ENCODE measurements at regions not wholly inside any gene's neighbourhood (a gene's known extent, or its start where the extent isn't known, plus 50 kb on each side); places are given as distances from the start of the nearest gene placed in this dataset.

DNA sequence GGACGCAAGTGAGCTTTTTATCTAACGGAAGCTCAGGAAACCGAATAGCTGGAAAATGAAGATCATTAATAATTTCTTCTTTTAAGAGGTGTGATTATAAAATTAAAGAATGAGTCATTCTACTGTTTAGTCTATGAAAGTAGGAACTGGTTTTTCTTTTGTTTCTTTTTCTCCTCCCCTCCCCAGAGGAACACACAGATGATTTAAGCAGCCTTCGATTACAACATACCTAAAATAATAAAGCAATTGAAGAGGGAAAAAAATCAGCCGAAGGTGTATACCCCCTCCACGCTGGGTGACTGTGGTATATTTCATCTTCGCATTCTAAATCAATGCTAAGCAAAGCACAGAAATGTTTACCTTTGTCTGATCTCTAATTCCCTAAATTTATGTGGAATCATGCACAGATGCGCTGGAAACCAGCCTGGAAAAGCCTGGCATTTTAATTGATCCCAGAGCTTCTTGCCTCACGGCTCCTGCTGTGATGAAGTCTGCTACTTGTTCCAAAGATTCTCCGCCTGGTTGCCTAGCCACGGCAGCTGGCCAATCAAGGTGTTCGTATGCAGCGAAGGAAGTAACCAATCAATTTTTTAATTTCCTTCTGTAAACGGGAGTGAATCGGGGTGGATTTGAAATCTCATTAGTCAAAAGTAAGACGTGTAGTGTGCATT is 133.9 kb downstream of the FANCF start:
- peak; percentile 16 for DNase-seq (ENCODE audit: low read depth)

DNA sequence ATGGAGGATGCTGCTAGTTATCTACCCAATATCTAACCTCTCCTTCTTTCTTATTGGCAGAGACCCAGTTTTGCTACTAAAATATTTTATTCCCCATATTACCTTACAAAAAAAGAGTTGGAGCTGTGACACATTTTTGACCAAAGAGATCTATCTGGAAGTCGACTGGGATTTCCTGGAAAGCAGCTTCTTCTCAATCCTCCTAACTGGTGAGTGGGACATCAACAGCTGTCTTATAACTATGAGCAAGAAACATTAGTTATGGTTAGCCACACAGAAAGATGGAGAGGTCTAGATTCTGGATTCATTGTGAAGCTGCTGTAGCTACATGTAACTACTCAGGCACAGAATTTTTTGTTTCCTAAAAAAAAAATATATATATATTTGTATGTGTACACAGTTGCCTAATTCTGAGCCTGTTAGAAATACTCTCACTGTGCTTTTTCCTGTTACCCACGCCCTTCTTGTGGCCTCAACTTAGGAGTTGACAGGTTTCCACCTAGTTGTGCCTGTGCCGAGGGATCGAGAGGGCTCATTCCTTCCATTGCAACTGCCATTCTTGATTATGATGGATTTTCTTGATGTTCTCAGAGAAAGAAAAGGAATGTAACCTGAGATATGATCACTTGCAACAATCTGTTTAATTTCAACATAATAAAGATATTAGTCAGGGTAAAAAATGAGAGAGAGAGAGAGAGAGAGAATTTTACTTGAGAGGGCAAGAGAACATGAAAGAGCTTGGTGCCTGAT is 142.0 kb downstream of the SLC17A6 start:
- DNase-seq (ENCODE audit: low read depth): no peak

DNA sequence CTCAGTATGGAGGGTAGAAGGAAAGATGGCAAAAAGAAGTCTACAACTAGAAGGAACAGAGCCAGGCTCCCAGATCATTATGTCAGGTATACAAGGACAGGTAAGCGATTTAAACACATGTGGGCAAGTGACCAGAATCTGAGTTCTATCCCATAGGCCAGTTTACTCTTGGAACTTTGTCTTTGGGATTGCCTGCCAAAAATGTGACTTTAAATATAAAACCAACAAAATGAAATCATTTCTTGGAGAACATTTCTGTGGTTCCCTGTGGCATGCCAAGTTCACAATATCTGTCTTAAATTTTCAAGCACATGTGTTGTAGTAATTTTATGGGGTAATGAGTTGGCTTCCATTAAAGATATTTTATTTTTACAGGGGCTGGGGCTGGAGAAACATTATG is 141.0 kb downstream of the SLC17A6 start:
- no peak for DNase-seq (ENCODE audit: low read depth)

DNA sequence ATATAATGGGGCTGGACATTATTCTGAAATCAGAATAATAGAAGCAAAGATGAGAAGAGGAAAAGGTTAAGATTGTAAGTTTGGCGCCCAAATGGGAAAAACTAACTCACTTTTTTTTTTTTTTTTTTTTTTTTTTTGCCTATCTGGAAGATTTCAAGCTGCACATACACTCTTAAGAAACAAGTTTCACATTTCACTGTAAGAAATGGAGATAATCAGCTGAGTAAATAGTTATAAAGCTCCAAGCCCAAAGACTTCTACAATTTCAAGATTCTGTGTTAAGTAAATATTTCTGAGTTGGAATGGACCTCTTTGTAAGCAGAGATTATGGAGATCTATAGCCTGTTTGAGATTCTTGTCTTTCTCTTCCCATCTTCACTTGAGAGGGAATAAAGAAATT is 140.0 kb downstream of the SLC17A6 start:
- DNase-seq (ENCODE audit: low read depth): no peak

DNA sequence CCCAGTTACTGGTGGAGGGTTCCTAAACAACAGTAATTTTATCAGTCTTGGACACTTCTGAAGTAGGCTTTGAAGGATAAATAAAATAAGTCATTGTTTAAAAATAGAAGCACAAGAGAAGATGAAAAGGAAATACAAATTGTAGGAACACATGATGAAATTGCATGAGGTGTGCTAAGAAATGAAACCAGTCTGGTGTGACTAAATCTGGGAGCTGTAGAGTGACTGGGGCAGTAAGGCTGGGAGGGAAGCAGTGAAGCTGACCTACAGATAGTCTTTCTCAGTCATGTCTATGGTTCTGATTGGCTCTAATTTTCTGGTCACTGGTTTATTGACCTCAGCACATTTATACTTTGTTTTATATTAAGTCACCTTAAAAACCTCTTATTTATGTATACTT is 139.1 kb downstream of the SLC17A6 start:
- no peak for DNase-seq (ENCODE audit: low read depth)

DNA sequence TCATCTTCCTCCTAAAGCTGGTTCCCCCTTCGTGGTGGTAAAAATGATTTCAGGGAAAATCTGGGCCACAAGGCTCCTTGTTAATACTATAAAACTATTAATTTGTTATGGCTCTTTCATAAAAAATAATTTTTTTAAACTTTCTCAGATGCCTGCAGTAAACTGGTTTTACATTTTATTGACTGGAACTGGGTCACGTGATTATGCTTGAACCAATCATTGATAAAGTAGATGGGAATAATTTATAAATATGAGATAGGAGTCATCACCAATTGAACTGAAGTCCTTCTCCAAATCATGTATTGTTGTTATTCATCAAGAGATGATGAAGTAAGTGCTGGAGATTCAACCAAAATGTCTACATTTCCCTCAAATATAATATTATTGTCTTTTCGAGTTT is 138.4 kb downstream of the SLC17A6 start:
- no peak for DNase-seq (ENCODE audit: low read depth)

DNA sequence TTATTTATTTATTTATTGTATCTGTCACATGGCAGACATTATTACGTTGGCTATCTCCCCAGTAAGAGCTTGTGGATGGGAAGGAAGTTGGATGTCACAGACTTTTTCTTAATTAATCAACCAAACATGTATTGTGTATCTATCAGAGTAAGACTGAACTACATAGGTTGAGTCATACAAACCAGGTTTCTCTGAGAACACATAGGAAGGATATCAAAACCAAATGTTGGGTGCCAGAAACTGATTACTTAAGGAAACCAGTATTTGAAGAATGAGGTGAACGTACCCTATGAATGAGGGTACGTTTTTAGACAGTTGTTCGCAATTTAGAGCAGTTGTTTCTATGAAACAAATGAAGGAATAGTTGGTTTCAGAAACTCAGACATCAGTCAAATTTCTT is 136.4 kb downstream of the SLC17A6 start:
- no peak for DNase-seq (ENCODE audit: low read depth)

DNA sequence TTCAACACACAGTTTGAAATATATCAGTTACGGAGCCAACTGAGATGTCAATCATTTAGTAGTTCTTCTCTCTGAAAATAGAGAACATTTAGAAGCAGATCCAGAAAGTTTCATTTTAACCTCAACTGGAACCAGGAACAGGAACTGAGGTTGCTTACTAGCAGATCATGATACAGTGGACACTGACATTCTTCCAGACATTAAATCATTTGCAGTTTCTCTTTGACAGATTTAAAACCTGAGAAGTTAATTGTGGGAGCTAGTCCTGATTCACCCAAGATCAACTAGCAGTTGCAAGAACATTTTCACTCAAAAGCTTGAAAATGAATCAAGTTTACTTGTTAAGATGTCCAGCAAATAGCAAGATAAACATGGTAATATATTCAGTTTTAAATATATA is 135.4 kb downstream of the SLC17A6 start:
- DNase-seq (ENCODE audit: low read depth): no peak

DNA sequence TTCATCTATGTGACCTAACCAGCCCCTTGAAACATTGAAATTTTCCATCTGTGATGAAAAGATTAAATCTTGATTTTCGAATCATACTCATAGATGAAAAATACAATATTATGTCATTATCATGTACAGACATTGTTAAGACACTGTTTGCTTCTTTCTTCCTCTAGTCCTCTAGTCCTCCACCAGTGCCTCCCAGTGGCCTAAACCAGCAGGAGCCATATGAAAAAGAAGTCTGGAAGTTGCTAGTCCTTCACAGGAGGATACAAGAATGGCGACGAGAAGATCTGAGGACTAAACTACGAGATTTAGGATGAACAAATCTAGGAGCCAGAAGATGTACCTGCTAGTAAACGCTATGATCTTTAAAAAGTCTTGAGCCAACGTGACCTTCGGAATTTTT is 134.1 kb downstream of the SLC17A6 start:
- DNase-seq (ENCODE audit: low read depth): no peak

DNA sequence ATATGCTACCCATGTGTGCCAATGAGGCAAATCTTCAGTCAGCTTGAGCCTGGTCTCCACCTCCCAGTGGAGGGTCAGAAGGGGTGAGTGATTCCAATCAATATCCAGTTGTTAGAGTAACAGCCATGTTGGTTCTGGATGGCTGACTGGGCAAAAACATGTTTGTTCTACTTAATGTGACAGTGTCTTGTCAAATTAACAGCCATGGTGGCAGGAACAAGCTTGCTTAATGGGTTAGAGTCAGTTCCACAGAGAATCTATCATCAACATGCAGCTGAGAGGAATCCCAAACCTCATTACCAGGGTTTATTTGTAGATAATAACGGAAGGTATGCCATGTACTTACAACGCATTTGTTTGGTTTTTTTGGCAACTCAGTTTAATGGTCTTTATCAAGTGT is 133.2 kb downstream of the SLC17A6 start:
- DNase-seq (ENCODE audit: low read depth): no peak

DNA sequence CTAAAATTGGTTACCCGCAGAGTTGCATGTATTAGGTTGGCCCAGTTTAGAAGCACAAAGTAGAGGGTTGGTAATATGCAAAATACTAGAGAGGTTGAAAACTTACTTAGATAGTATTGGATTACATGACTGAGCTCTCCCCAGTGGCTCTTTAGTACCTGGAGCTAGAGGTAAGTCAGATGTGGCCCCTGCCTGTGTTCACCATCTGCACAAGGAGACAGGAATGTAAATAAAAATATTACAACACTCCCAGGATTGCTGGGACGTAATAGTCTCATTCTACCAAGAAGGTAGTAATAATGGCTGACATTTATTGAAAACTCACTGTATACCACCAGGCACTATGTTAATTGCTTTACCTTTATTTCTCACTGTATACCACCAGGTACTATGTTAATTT is 129.6 kb downstream of the SLC17A6 start:
- DNase-seq (ENCODE audit: low read depth): no peak

DNA sequence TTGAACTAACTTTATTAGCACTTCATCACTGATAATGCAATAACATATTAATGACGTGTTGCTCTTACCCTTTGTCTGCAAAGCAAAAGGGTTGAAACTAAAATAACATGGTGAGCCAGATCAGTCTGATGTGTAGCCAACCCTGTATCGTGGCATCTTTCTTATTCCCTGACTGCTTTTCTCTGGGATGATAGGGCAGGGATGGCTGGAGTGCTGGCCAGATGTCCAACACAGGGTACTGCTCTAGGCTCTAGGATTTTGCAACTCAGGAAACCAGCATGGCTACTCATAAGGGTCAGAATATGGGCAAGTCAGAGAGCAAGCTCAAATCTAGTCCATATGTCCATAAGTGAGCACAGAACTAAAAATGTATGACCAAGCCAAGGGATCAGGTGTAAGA is 129.1 kb downstream of the SLC17A6 start:
- no peak for DNase-seq (ENCODE audit: low read depth)

DNA sequence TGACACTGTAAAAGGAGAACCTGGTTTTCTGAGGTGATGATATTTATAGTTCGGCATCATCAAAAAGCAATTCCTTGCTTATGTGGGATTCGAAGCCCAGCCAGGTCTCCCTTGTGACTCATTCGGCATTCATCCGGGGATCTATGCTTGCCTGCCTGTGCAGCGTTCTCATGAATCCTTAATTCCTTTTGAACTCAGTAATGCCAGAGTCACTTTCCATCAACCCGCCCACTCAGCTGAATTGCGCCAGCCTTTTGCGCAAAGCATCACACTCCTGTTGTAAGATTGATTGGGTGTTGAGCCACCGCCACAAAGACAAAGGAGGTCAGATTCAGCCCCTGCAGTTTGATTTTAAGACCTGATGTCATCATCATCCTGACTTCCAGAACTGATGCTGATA is 128.6 kb downstream of the SLC17A6 start:
- peak; percentile 58 for DNase-seq (ENCODE audit: low read depth)

DNA sequence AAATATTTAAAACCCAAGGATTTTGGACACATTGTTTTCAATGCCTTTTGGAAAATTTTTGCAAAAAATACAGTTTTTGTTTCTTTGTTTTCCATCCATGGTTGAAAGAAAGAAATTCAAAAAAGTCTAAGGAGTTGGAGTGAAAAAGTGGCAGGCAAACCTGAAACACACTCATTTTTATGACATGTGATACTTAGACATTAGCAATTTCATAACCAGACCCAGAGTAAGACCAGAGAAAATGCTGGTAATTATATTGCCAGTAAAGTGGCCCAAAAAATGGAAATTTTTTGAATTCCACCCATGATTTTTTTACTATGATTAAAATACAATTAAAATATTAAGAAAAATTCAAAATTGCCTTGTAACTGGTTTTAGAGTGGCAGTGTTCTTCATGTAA is 128.2 kb downstream of the SLC17A6 start:
- no peak for DNase-seq (ENCODE audit: low read depth)

DNA sequence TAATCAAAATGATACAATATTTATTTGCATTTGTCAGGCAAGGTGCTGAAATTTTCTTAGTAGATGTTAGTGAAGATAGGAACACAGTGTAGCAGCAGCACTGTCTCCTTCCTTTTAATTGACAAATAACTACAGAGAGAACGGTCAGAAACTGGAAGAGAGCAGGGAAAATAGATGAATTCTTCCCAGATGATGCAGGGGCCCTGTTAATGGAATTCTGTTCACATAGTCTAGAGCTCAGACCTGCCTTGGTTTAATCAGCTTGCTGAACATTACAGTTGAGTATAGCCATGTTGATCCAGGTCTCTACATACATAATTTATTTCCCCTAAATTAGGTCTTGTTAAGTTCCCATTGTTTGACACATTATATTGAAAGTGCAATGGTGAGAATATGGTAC is 127.4 kb downstream of the SLC17A6 start:
- no peak for DNase-seq (ENCODE audit: low read depth)

DNA sequence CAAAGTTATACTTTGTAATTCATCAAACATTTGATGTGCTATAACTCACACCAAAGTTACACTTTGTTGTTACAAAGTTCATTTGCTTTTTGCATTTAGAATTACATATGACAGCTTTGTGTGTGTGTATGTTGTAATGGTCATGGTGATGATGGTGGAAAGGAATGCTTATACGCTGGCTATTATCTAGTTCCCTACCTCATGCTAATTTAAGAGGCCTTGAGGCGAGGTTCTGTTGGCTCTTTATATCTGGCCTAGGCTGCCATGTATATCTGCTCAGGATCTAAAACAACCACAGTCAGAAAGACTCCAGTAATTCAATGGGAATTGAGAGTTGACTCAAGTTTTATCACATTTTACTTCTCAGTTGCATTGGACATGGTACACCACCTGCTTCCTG is 123.4 kb downstream of the SLC17A6 start:
- DNase-seq (ENCODE audit: low read depth): no peak

DNA sequence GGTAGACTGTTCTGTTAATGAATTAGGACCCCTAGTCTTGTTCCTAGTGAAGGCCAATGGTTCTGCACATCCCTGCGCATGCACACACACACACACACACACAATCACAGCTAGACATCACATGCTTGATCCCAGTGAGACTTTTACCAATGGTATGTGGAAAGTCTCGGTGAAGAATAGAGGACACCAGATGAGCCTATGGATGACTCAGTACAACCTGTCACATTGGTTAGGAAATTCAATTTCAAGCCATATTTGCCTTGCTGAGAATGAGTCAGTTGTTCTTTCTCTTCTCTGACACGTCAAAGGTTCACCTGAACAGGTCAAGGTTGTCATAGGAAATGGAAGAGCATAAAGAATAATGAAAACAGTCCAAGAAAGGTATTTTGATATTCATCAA is 122.0 kb downstream of the SLC17A6 start:
- DNase-seq (ENCODE audit: low read depth): no peak

DNA sequence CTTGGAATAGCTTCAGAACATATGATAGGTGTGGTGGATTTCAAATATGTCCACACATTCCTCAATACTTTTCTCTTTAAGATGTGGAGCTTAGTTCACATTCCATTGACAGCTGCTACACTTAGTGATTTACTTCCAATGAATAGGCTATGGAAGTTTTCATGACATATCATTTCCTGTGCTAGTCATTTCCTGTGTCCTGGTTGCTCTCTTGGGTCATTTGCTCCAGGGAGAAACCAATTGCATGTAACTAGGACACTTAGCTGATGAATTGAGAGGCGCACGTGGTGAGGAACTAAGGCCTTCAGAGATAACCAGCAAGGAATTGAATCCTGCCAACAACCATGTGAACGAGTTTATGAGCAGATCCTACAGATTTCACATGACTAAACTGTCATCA is 120.9 kb downstream of the SLC17A6 start:
- DNase-seq (ENCODE audit: low read depth): no peak

DNA sequence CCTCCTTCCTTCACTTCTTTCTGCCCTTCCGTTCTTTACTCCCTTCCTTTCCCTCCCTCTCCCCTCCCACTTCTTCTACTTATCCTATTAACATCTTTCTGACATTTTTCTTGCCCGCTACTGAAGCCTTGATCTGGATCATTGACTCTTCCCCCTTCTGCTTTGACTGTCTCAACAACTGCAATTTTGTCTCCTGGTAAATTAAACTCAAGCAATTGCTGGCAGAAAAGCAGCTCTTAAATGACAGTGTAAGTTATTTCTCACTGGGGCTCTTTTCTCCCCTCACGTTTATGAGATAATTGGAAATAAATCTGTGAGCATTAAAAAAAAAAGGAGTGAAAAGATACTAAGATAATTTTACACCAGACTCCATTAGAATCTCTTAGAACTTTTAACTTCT is 120.0 kb downstream of the SLC17A6 start:
- DNase-seq (ENCODE audit: low read depth): no peak

DNA sequence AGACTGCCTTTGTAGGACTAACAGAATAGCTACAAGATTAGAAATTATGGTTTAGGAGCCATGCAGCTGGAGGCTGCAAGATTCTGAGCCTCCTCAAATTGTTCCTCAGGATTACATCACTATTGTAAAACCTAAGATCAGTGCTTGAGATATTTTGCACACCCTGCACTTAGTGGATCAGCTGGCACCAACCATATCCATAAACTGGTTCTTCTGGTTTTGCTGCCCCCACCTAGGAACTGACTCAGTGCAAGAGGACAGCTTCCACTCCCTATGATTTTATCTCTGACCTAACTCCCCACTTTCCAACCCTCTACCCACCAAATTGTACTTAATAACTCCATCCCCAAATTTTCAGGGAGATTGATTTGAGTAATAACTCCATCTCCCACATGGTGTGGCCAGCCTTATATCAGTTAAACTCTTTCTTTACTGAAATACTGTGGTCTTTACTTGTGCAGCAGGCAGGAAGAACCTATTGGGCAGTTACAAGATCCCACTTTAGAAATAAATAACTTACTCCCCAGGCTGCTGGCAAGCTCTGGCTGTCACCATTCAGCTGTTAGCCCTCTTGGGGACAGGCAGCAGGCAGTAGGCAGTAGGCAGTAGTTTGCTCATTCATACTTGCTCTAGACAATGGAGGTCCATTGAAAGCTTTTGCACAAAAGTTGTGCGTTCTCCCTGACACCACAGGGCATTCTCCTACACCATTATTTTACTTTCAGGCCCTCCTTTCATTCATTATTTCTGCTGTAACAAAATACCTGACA is 119.0 kb downstream of the SLC17A6 start:
- DNase-seq (ENCODE audit: low read depth): no peak

DNA sequence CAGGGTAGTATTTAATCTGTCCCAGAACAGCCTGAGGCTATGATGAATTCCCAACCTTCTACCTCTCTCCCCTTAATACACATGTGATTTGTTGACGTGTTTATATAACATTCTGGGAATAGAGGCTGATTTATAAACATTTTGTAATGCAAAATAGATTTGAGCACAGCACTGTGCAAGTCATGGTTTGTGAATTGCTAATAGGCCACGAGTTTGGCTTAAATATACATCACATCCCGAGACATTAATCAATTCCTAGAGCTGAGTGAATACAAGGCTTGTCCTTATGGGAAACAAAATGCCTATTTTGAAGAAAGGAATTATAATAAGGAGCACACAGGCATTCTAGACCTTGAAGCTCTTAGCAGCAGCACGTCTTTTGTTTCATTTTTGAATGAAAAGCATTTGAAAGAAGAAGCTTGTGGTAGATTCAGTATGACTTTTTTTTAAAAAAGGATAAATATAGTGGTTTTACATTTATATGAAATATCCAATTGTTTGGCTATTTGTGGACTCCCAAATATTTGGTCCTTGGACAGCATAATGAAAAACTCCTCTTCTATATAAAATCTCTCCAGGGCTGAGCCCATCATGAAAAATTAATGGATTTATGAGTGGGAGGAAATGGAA is 116.4 kb downstream of the SLC17A6 start:
- no peak for DNase-seq (ENCODE audit: low read depth)

DNA sequence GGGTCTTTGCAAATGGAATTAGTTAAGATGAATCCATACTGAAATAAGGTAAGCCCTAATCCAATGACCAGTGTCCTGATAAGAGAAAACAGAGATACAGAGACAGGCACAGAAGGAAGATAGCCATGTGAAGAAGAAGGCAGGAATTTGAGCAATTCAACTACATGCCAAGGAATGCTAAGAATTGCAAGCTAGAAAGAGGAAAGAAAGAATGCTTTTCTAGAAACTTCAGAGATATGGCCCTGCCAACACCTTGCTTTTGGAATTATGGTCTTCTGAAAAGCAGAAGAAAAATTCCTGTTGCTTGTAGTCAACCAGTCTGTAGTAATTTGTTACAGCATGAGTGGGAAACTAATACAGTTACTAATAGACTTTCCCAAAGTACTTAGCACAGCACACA is 111.3 kb downstream of the SLC17A6 start:
- no peak for DNase-seq (ENCODE audit: low read depth)

DNA sequence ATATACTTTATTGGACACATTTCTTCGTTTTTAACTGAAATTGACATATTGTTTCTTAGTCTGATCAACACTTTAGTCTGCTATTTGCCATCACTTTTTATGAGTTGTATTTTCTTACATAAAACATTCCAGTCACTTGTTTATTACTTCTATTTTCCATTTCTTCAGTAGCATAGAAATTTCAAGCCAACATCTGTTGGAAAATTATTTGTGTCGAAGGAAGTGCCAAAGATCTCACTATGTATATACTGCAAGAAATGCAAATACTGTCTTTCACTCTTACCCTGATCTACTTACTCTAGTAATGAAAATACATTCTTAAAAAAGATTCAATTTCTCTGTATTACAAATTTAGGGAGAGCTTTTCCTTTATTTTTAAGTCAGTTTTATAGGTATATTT is 105.9 kb downstream of the SLC17A6 start:
- DNase-seq (ENCODE audit: low read depth): no peak
